Skin of body (tissue), 1 donor: ENCODE measurements at regions not wholly inside any gene's neighbourhood (a gene's known extent, or its start where the extent isn't known, plus 50 kb on each side); places are given as distances from the start of the nearest gene placed in this dataset.

Experiments
- DNase-seq: peaks from one replicate; lab custom pipeline; 2025; lab: John Stamatoyannopoulos, UW

- DNase-seq: no peak
These were observed 317.5 kb upstream of the MARCKS start for GRCh38 chr6:113539623-113540022.

DNA sequence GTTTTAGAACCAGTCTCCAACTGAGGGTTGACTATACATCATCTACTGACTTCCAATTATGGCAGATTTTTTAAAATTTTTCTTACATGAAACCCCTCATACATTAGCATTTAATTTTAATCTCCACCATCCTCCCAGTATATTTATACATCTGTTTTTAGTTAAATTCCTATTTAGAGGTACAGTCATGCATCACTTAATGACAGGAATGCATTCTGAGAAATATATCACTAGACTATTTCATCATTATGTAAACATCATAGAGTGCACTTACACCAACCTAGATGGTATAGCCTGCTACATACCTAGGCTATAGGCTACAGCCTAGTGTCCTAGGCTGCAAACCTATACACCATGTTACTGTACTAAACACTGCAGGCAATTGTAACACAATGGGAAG, 316.7 kb upstream of the MARCKS start:
- no peak for DNase-seq

- no peak for DNase-seq
These were observed 306.0 kb upstream of the MARCKS start for GRCh38 chr6:113551168-113551567.

- DNase-seq: no peak
These were observed 300.4 kb upstream of the MARCKS start for GRCh38 chr6:113556775-113557174.

DNA sequence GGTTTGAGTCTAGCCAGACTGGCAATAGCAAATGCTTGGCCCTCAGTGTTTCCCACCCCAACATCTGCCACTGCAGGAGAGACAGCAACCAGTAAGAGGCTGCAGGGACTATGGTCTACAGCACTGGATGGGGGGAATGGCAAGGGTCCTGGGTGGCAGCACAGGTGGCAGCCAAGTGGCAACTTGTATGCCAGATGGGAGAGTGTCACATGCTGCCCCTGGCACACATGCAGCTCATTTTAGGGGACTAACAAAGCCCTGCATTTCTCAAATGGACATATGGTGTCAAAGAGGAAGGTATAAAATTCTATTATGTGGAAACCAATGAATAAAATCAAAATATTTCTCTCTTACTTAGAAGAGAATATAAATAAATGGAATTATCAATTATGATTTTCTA, 298.7 kb upstream of the MARCKS start:
- no peak for DNase-seq

GRCh38 chr6:113558966-113559365, 298.2 kb upstream of the MARCKS start:
- DNase-seq: peak; percentile 51

GRCh38 chr6:113560376-113560775, 296.8 kb upstream of the MARCKS start:
- no peak for DNase-seq

DNA sequence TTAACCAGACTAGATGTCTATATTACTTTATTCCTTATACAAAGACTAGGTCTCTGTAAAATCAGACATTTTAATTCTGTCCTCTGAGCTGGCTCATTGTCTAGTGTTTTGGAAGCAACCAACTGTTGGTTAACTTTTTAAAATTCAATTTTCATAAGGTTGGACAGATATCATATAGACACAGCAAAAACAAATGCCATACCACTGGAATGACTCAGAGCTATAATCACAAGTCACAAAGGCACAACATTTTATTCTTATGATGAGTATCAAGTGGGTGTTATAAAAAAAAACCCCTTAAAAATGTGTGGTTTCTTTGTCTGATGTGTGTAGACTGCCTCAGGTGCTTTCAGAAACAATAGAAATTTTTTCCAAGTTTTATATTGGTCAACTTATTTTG, 296.2 kb upstream of the MARCKS start:
- no peak for DNase-seq

DNA sequence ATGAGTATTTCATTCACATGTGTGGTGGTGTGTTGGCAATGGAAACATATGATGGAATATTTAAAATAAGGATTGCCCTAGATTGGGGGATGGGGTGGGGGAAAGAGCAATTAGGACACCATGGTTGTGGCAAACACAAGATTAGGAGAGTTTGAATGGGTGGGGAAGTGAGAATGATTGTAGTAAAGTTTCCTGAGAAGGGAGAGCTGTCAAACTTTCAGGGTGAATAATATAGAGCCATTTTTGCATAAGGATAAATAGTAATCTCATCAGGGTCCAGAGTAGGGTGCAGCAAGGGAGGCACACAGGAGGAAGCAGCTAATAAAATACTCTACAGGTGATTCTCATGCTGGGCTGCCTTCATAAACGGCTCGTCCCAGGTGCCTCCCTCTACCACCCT, 294.9 kb upstream of the MARCKS start:
- DNase-seq: no peak

- DNase-seq: peak; percentile 98
These were observed 292.6 kb upstream of the MARCKS start for GRCh38 chr6:113564371-113565171.

- no peak for DNase-seq
These were observed 291.8 kb upstream of the MARCKS start for GRCh38 chr6:113565306-113565705.

- peak; percentile 75 for DNase-seq
These were observed 287.0 kb upstream of the MARCKS start for GRCh38 chr6:113570161-113570560.

- no peak for DNase-seq
These were observed 286.5 kb upstream of the MARCKS start for GRCh38 chr6:113570641-113571040.

DNA sequence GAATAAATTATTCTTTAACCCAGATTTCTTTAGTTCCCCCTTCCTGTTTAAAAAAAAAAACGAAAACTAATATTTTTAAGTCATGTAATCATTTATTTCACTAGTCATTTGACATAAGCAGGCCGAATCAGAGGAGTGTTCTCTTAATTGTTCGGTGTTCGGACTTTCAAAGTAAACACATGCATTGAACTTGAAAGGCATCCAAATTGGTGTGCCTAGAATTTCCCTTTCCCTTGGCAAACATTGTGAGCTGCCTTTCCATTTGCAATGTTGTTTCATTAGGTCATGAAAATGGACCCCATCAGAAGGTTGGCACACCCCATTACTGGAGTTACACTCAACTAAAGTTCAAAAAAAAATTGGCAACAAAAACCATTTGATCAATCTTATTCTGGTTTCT, 283.0 kb upstream of the MARCKS start:
- no peak for DNase-seq

DNA sequence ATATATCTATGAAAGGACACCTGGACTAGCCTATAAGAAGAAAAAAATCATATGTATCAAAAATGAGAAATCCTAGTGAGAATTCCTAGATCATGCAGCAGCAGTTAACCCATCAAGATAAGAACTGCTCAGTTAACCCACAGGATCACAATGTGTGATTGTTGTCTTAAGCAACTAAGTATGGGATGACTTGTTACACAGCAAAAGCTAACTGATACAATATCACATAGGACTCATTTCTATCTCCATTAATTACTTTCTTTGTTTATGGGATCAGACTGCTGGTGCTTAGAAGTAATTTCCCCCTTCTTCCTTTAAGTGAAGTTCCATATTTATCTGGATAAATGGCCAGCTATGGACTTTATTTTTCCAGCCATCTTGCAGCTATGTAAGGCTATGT, 280.8 kb upstream of the MARCKS start:
- no peak for DNase-seq

DNA sequence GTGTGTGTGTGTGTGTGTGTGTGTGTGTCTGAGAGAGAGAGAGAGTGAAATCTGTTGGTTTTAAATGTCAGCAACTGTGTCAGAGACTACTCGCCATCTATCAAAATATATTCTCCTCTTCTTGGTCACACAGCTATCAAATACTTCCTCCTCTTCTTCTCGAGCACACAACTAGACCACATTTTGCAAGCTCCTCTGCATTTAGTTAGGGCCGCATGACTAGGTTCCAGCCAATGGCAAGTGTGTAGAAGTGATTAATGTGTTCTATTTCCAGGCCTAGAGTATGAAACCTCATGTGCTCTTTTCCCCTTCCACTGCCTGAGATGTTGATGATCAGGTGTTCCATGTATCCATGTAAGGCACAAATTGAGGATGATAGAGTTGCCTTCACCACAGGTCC, 278.5 kb upstream of the MARCKS start:
- DNase-seq: no peak

DNA sequence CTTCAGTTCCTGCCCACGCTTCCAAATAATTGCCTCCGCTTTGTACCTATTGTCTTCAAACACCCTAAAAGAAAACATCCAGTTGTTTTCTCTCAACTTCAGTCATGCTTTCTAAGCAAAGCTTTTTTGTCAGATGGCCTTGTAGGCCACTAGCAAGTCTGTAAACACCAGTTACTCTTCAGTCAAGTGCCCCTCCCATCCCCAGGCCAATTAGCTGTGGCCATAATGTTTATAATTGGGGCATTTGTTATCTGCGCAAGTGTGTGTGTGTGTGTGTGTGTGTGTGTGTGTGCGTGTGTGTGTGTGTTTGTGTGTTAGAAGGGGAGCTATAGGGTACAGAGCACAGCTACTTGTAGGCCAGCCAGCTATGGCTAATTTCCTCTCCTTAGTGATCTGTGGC, 272.4 kb upstream of the MARCKS start:
- no peak for DNase-seq

- DNase-seq: no peak
These were observed 271.9 kb upstream of the MARCKS start for GRCh38 chr6:113585246-113585645.

DNA sequence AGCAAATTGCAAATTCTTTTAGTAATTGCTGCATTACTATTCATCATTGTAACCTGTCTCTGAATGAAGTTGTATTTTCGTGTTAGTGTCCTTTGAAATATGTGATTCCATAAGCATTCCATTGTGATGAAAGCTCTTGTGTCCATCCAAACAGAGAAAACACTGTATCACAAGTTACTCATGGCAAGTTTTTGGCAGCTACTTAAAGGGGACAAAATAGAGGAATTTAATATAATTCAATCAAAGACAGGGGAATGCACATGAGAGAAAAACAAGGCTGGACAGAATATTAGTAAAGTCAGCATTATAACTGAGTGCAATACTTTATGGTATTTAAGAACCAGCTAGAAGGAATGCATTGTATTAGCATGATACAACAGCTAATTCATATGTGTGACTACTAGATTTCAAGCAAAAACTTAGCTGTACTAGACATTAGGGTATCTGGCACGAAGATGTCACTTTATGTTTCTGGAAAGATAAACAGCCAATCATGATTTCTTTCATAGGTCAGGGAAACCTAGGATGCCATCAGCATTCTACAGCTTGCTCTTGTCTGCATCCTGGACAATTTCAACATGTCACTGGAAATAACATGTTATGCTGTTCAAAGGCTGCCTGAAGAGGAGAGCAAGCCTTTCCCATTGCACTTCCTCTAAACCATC, 270.6 kb upstream of the MARCKS start:
- peak; percentile 30 for DNase-seq

- no peak for DNase-seq
These were observed 270.0 kb upstream of the MARCKS start for GRCh38 chr6:113587078-113587699.

DNA sequence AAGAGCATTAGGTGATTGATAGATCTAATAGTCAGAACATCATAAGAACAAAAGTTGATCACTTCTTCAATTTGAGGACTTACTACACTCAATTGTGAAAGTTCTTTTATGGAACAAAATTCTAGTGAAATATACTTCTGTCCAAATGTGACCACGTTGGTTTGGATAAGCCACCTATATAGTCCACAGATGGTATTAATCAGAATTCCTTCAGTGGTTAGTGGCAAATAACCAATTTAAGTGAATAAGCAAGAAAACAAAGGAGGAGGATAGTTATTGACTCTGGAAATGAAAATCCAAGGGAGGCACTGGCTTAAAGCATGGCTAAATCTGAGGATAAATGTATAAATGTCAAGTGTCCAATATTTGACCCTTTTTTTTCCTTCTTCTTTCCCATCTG, 268.5 kb upstream of the MARCKS start:
- DNase-seq: no peak

DNA sequence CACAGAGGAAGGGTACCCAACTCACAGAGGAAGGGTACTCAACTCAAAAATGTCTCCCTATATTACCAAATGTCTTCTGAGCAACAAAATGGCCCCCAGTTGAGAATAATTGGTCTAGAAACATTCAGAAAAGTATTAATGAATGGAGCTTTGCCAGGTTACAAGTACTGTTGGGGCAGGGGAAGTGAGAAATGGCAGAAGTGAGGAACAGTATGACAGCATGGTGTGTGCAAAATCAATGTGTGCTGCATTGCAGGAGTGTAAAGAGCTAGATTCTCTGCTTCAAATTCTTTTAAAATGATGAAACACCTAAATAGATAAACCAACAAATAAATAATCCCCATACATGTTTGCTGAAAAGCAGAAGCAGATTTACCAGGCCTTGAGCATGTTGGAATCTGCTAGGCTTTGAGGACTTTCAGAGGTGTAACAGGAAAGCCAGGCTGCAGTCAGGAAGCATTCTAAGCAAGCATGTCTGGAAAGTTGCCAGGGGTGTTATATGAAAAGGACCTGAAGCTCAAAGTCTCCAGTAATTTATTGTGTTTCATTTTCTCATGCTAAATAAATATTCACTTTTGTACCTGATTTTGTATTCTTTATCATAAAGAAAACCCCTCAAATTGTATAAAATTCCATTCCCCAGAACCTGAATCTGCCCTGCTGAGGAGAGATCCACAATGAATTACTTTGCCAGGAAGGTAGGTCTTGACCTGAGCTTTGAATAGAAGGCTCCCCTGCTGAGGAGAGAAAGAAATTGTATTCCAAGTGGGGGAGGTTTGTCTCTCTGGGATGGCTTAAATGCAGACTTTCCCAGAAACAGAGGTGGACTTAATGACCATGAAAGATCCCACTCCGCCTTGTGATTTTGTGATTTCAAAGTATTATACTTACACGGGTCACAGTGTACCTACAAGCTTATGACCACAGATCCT, 265.0 kb upstream of the MARCKS start:
- no peak for DNase-seq
